GM18517 (cell line): ENCODE measurements at regions not wholly inside any gene's neighbourhood (a gene's known extent, or its start where the extent isn't known, plus 50 kb on each side); places are given as distances from the start of the nearest gene placed in this dataset.

Experiments used
- ATAC-seq: cut with Tn5 transposase; IDR thresholded peaks from one replicate; pipeline ENCODE4 v1.9.1; 2021; ENCODE audit warnings: mild to moderate bottlenecking, moderate library complexity; ENCODE audit not compliant: unreplicated experiment

DNA sequence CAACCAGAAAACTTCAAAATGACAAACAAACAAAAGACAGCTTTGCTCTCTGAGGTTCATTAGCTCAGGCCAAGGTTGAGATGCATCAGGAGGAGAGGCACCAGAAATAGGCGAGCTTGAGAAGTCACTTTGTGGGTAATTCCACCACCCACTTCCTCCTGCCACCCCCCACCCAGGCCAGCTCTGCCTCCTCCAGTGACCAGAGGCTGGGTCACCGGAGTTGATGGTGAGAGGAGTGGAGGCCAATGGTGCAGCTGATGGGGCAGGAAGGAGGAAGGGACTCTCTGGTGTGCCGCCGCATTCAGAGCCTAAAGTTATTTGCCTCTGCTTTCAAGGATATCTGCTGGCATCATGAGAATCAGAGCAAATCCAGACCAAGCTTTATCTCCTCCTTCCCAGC lies 73.8 kb upstream of the ASTN2 start:
- no peak for ATAC-seq

DNA sequence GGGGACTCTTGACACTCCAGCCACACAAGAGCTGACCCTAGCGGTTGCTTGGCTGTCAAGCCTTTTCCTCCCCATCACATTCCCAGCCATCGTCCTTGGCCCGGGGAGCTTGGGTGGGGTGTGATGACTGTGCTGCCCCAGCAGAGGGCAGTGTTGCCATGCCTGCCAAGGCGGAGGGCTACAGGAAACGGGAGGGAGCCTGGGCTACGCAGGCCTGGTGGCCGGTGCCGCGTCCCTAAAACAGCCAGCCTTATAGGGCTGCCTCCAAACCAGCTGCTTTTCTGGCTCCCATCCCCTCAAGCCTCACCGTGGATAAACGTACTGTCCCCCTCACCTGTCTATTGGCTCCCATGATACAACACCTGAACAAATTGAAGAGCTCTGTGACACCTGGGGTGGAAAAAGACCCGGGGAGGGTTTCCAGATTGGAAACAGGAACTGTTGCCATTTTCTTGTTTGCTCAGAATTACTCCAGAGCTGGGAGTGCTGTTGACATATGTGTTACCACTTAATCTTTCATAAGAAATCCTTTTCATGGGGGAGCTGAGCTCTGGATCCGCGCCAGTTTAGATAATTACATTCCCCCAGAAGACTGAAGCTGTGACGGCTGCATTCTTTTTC lies 72.8 kb upstream of the ASTN2 start:
- ATAC-seq, result peak; percentile 89

DNA sequence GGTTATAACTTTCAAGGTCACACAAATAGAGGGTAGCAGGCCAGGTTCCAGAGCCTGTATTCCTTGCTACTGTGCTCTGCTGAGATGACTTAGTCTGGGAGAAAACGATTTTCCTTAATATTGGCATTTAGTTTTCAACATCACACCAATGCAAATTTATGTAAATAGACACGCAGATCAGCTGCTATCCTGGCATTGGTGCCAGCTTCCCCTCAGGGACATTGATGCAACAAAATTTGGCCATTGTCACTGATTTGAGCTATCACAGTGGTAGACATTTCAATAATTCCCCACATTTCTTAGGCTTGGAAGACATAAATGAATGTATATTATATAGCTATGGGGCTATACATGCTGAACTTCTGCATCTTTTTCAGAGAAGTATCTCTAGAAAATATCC lies 71.6 kb upstream of the ASTN2 start:
- ATAC-seq, result no peak

DNA sequence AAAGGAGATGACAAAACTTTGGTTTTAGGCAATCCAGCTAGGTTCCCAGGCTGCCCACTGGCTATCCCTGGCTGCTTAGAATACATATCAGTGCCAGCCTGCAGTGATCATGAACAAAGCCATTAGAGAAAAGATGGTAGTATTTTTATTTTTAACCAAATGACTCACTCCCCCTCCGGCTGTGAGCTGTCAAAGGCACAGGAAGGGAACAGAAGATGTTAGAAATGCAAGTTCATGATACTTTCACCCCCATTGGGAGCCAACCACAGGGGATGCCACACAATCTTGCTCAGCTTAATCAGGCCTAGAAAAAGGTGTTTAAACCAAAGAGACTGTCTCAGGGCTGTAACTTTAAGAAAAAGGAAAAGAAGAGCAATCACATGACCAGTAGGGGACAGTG lies 70.3 kb upstream of the ASTN2 start:
- no peak for ATAC-seq

DNA sequence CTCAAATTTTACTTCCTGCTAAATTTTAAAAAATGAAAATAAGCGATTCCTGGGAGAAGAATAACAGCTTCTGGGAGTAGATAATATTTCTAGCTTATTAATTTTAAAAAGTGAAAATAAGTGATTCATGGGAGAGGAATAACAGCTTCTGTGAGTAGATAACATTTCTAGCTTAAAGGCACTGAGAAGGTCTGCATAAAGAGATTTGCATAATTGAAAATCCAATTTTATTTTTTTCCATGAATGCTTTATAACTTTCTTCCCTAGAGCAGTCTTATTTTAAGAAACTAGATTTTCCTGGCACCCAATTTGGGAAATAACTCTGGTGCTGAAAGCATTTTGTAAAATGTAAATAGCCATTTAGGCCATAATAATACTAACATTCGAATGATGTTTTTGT lies 65.9 kb upstream of the ASTN2 start:
- no peak for ATAC-seq

DNA sequence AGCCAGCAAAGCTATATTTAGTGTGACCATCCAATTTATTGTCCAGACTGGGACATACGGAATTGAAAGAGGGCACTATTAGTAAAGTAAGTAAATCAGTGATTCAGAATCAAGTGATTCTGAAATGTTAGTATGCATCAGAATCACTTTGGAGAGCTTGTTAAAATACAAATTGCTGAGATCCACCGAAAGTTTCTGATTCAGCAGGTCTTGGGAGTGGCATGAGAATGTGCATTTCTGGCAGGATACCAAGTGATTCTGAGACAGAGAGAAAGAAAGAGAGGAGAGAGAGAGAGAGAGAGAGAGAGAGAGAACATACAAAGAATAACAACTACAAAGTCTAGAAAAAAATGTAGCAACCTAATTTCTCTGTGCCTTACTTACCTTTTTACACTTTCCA lies 65.4 kb upstream of the ASTN2 start:
- no peak for ATAC-seq

DNA sequence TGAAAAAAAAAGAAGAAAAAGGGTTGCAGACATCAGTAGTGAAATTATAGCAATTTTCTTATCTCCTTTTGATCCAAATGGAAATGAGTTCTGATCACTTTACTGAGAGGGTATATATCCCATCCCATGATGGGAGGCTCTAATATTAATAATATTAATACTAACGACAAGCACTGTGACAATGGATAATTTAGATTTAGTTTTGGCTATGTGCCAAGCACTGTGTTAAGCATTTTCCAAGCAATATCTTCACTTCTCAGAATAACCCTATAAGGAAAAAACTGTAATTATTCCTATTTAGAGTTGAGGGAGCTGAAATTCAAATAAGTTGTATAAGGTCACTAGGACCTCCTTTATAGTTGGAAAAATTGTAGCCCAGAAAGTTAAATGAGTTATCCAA lies 58.4 kb upstream of the ASTN2 start:
- ATAC-seq, result no peak

DNA sequence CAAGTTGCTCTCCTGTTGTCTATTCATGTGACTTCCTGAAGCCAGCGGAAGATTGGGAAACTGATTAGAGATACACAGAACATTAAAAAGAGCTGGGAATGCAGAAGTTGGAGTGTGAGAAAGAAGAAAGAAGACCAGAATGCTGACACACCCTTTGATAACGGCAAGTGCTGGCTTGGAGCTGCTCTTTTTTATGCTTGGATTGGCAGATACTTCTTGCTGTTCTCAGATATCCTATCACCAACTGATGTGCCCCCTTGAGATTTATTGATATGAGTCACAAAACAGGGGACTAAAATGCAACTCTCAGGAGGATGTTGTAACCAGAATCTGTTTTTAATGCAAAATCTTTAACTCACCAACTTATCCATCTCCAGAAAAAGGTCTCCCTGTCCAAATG lies 56.0 kb upstream of the ASTN2 start:
- ATAC-seq, result no peak

DNA sequence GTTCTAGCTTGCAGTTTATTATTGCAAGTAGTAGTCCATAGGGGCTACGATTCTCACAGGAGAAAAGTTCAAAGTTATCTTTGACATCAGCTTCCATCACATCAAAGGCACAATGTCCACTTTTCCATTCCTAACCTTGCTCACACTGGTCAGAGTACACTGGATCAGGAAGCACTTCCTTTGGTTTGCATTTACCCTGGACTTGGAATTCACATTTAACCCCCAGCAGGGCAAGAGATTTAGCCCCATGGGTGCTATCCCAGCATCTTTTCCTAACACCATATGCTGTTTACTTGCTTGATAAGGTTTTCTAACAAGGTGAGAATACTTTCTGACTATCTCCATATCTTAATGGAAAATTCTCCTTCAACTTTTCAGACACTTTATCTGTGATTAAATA lies 55.6 kb upstream of the ASTN2 start:
- no peak for ATAC-seq

DNA sequence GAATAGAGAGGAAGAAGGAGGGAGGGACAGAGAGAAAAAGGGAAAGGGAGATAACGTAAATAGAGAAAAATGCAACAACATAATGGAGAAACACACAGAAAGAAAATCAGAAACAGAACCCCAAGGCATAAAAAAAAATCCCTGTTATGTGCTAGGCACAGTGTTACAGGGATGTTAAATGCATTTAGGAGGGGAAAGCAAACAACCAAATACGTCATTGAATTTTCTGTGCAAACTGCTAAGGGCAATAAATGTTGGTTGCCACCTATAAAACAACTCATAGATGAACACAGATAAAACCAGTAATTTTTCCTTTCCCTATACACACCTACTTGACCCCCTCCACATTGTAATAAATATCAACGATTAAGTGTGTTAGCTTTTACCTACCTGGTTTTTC lies 51.3 kb upstream of the ASTN2 start:
- ATAC-seq, result no peak

DNA sequence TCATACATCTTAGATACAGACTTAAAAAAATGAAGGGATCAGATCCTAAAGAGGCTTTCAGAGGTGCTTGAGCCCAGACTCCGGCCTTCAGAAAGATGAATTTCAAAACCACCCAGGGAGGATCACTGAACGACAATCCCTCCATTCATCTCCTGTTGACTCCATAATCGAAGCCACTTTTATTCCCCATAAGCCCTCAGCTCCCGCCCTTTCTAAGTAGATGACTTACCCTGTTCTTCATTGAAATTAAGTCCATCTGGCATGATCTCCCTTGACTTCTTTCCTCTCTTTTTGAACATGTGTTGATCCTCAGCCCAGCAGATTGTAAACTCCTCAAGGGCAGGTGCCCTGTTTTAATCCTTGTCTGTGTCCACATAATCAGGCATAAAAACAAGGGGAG lies 50.8 kb upstream of the ASTN2 start:
- no peak for ATAC-seq

DNA sequence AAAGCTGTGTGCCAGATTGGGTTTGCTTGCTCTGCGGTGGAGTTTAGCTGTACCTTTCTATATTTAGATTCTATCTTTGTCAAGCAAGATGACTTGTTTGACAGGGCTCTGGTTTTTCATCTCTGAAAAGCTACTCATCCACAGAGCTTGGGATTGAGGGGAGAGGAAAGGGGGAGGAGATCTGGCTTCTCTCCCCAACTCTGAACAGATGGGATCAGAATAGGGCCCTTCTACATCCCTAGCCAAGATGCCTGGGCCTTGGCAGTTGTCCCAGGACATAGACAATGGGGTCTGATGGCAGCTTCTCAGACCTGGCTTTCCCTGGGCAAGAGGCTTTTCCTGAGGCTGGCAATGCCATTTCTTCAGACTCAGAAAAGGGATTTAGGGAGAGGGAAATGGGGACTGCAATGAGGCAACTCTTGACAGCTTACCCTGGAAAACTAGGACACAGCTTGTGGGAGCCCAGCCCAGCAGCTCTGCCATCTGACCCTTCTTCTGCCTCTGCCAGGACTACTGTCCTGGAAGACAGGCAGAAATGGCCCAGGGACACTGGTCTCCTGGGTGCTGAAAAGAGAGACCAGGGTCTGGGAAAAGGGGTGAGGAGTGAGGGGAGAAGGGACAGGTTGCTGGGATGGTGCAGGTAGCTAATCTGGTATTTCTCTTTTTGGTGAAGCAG lies 50.2 kb upstream of the ASTN2 start:
- ATAC-seq, result no peak
